ENCODE measurements at regions not wholly inside any gene's neighbourhood (a gene's known extent, or its start where the extent isn't known, plus 50 kb on each side); places are given as distances from the start of the nearest gene placed in this dataset.

DNA sequence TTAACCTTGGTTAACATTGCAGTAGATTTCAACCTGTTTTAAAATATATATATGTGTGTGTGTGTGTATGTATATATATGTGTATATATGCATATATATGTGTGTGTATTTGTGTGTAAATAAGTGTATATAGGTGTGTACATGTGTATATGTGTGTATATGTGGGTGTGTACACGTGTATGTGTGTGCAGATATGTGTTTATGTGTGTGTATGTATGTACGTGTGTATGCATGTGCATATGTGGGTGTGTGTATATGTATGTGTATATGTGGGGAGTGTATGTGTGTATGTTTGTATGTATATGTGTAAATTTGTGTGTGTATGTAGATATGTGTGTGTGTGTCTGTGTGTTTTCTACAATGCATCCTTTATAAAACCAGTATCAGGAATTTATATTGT, 205.5 kb upstream of the FOXF1 start:
- no peak for DNase-seq
- H3K4me3 ChIP-seq (replicated peaks in 1 of 3; ENCODE audit: low read depth in 2 of 3, low read length in 3 of 3): no peak overlapping the region
- no peaks in the 10 kb centered on the region for H3K36me3 ChIP-seq (replicated peaks in 1 of 2; ENCODE audit: control insufficient read depth in 1 of 2, insufficient read depth in 2 of 2, low read length in 2 of 2)
- no peaks in the 10 kb centered on the region for H3K79me2 ChIP-seq (ENCODE audit: insufficient read depth, low read length)
- no peaks in the 10 kb centered on the region for H4K20me1 ChIP-seq (ENCODE audit: insufficient read depth, low read length)
- 100% methylated on average over 1 of the region's 2 CpGs for WGBS (ENCODE audit: insufficient coverage)
- H3K4me2 ChIP-seq (replicated peaks; ENCODE audit: extremely low read depth, low read length, poor library complexity, severe bottlenecking): no peak overlapping the region
- H2AFZ ChIP-seq (ENCODE audit: insufficient read depth, low read depth, low read length, poor library complexity, severe bottlenecking): no peak overlapping the region
- no peak overlapping the region for H3K27ac ChIP-seq (ENCODE audit: low read depth in 1 of 2, low read length in 2 of 2)
- H3K4me1 ChIP-seq (ENCODE audit: control insufficient read depth in 1 of 2, insufficient read depth in 2 of 2, low read length in 2 of 2): no peaks in the 10 kb centered on the region
- H3K9me3 ChIP-seq (replicated peaks in 1 of 2; ENCODE audit: control insufficient read depth in 1 of 2, insufficient read depth in 1 of 2, low read length in 2 of 2): peaks cover 0 to 5% of the 10 kb centered on the region in 2 donors
- peaks cover 0 to 5% (median 0%) of the 10 kb centered on the region in 7 donors for H3K9me3 Mint-ChIP-seq
- H3K27me3 ChIP-seq (ENCODE audit: control insufficient read depth in 2 of 2, insufficient read depth in 2 of 2, low read length in 2 of 2): peaks cover 9 to 14% of the 10 kb centered on the region in 2 donors
- peaks cover 23 to 26% (median 25%) of the 10 kb centered on the region in 3 donors for H3K27me3 Mint-ChIP-seq (ENCODE audit: low read depth in 3 of 3)
- H3K4me3 Mint-ChIP-seq: no peak overlapping the region
- intact Hi-C loops (cut with micrococcal nuclease): no loop called here
- no peak overlapping the region for H3K9ac ChIP-seq (ENCODE audit: insufficient read depth, low read length, poor library complexity, severe bottlenecking)
- no peak overlapping the region for H3K27ac Mint-ChIP-seq
- H3K4me1 Mint-ChIP-seq: peaks cover 2% of the 10 kb centered on the region
- no peaks in the 10 kb centered on the region for H3K36me3 Mint-ChIP-seq
- no peak for TF ChIP-seq CTCF (IDR thresholded peaks at IDR 0.05)

DNA sequence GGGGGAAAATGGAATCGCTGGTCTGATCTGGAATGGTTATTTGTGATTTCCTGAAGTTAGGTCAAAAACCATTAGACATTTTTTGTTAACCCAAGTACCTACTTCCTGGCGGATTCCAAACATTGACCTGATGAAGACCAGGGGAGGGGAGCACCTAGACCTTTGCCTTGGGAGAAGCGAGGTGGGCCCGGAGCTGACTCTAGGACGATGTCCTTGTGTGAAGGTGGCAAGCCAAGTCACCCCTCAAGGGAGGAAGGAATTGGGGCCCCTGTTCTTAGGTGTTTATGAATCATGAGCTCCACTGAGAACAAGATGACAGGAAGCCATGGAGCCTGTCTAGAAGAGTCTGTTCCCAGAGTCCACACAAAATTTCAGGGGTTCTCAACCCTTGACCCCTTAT, 204.9 kb upstream of the FOXF1 start:
- Mint-ChIP-seq H3K4me1 (peaks cover 2% of the 10 kb centered on the region), H3K36me3 (no peaks in the 10 kb centered on the region), H3K27ac (no peak overlapping the region), H3K4me3 (no peak overlapping the region), H3K27me3 (ENCODE audit: low read depth in 3 of 3) (peaks cover 18 to 20% (median 20%) of the 10 kb centered on the region in 3 donors), H3K9me3 (peaks cover 0 to 5% (median 0%) of the 10 kb centered on the region in 7 donors)
- H4K20me1 ChIP-seq (ENCODE audit: insufficient read depth, low read length): no peaks in the 10 kb centered on the region
- H3K9me3 ChIP-seq (replicated peaks in 1 of 2; ENCODE audit: control insufficient read depth in 1 of 2, insufficient read depth in 1 of 2, low read length in 2 of 2): no peaks in the 10 kb centered on the region
- no peaks in the 10 kb centered on the region for H3K79me2 ChIP-seq (ENCODE audit: insufficient read depth, low read length)
- no peak overlapping the region for H3K4me3 ChIP-seq (replicated peaks in 1 of 3; ENCODE audit: low read depth in 2 of 3, low read length in 3 of 3)
- H3K4me2 ChIP-seq (replicated peaks; ENCODE audit: extremely low read depth, low read length, poor library complexity, severe bottlenecking): no peak overlapping the region
- H2AFZ ChIP-seq (ENCODE audit: insufficient read depth, low read depth, low read length, poor library complexity, severe bottlenecking): no peak overlapping the region
- 85% methylated on average over 4 of the region's 5 CpGs for WGBS (ENCODE audit: insufficient coverage)
- DNase-seq: no peak
- no peak overlapping the region for H3K27ac ChIP-seq (ENCODE audit: low read depth in 1 of 2, low read length in 2 of 2)
- no peaks in the 10 kb centered on the region for H3K36me3 ChIP-seq (replicated peaks in 1 of 2; ENCODE audit: control insufficient read depth in 1 of 2, insufficient read depth in 2 of 2, low read length in 2 of 2)
- intact Hi-C loops (cut with micrococcal nuclease): no loop called here
- no peak overlapping the region for H3K9ac ChIP-seq (ENCODE audit: insufficient read depth, low read length, poor library complexity, severe bottlenecking)
- TF ChIP-seq CTCF (IDR thresholded peaks at IDR 0.05): no peak
- peaks cover 5 to 8% of the 10 kb centered on the region in 2 donors for H3K27me3 ChIP-seq (ENCODE audit: control insufficient read depth in 2 of 2, insufficient read depth in 2 of 2, low read length in 2 of 2)
- H3K4me1 ChIP-seq (ENCODE audit: control insufficient read depth in 1 of 2, insufficient read depth in 2 of 2, low read length in 2 of 2): no peaks in the 10 kb centered on the region
